GM19035 (cell line): ENCODE measurements at regions not wholly inside any gene's neighbourhood (a gene's known extent, or its start where the extent isn't known, plus 50 kb on each side); places are given as distances from the start of the nearest gene placed in this dataset.
"Not testable (repeated sequence)": the region's sequence is repeated elsewhere in the genome, so short reads cannot be mapped to it uniquely, and the experiment has no call there.

ENCODE experiments used
- ATAC-seq: cut with Tn5 transposase; IDR thresholded peaks from one replicate; pipeline ENCODE4 v1.9.1; 2021; ENCODE audit not compliant: unreplicated experiment

GRCh38 chr3:86794361-86795065, 196.4 kb downstream of the VGLL3 start:
- ATAC-seq: no peak

- ATAC-seq: no peak
Observed at GRCh38 chr3:86793786-86794185, 197.2 kb downstream of the VGLL3 start.

DNA sequence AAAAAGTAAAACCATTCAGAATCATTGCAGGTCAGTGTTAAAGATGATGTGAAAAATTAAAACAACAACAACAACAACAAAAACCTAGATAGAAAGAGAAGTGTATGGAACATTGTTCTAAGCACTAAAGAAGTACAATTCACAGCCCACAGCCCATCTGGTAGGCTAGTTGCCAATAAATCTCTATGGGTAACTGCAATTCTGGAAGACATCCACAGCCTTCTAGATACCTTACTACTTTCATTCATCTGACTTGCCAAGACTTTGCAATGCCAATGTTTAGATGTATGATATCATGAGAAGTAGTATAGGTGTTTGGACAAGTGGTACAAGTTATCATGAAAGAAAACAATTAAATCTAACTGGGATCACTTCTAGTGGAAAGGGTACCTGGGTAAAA, 198.6 kb downstream of the VGLL3 start:
- no peak for ATAC-seq

- no peak for ATAC-seq
Observed at GRCh38 chr3:86790884-86791549, 199.9 kb downstream of the VGLL3 start.

DNA sequence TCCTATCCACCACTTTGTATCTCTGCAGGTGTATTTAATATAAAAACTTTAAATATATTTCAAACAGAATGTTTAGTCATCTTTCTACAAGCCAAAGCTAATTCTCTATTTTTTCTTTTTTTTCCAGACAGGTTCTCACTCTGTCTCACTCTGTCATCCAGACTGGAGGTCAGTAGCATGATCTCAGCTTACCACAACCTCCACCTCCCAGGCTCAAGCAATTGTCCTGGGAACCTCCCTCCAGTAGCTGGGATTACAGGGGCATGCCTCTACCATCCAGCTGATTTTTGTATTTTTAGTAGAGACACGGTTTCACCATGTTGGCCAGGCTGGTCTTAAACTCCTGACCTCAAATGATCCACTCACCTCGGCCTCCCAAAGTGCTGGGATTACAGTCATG, 202.6 kb downstream of the VGLL3 start:
- no peak for ATAC-seq

DNA sequence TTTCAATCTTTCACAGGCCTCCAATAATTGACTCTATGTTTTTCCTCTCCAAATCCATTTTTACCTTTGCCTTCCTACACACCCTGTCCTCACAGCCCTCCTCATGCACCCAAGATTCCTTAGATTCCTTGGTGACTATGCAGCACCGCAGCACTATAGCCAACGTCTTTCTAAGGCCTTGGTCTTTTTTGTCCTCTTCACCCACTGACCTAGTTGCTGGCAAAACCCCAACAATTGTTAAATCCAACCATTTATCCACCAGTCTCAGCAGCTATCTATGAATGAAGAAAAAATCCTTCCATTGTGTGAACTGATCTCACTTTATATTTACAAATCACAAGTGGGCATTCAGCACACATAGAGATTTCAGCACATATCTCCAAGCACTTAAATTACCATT, 203.9 kb downstream of the VGLL3 start:
- ATAC-seq: no peak

DNA sequence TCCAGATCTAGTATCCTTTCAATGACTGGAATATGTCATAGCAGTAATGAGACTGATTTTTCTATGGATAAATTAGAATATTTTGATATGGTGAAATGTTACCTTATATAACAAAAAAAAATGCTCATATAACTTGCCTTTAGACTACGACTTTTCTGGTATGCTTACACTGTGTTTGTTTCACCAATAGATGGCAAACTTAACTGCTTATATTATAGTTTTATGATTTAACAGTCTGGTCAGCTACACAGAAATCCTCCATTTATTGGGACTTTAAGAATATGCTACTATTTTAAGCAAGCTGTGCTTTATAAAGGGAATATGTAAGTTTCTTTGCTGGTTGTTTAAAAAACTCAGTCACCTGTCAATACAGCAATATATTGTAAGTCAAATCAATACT, 205.6 kb downstream of the VGLL3 start:
- ATAC-seq: no peak

DNA sequence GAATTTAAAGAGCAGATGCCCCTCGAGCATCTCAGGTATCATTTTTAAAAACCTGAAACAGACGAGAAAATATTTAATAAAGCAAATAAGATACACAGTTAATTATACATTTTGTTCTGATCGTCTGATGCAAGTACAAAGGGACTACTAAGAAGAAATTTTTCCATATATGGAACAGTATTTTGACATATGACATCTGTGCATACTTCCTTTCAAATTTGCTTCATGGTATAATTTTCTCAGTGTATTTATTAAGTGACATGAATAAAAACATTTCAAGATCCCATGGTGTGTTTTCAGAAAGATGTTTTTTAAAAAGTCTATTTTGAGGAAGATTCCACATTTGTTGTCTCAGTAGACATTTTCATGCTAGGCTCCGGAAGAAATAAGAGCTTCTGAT, 208.1 kb downstream of the VGLL3 start:
- ATAC-seq: no peak

- ATAC-seq: no peak
Observed at GRCh38 chr3:86782286-86782685, 208.7 kb downstream of the VGLL3 start.

DNA sequence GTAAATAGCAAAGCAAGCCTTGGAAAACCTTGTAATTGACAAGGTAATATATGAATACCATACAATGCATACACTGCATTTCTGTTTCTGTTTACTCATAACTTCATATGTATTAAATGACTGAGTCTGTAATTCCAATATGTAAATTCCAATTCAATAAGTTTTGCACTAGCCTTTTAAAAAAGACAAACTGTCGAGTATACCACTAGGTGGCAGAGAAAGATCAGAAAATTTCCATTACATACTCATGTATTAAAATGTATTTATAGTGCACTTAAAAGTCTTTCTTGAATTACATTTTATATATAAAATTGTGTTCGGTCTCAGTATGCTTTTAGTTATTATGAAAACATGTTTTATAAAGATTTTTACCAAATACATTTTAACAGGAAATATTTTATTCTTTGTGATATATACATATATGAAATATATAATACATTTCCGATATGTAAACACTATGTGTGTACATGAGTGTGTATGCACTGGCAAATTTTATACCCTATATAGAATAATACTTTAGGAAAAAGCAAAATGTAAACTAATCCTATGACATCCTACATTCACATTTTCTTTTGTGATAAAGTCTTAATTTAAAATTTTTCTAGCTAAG, 216.8 kb downstream of the VGLL3 start:
- ATAC-seq: no peak

GRCh38 chr3:86772699-86773098, 218.2 kb downstream of the VGLL3 start:
- ATAC-seq: no peak

DNA sequence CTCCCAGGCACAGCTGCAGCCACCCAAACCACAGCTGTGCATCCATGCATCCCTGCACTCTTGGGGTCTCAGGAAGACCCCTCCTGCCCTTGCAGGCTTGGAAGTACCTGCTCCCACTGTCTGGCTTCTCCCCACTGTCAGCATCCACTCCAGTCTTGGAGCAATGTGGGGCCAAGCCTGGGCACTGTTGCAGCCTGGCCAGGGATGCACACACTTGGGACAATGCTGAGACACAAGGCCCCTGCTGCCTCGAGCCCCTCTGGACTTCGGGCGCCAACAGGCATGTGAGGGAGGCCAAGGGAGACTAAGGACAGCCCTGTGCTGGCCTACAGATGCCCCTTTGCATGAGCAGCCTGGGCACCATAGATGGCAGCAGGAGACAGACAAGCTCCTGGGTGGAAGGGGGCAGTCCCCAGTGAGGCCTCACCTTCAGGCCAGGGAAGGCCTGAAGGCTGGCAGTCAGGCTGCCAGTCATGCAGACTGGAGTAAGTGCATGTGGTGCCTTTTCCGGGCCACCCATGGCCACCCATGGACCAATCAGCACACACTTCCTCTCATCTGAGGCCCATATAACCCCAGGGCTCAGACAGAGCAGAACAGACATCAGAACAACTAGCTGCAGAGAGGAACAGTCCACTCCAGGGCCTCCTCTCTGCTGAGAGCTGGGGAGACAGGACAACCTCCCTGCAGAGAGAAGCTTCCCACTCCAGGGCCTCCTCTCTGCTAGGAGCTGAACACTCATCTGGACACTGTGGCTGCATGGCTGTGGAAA, 219.0 kb downstream of the VGLL3 start:
- no peak for ATAC-seq

- ATAC-seq: no peak
Observed at GRCh38 chr3:86766331-86766730, 224.6 kb downstream of the VGLL3 start.

GRCh38 chr3:86757322-86758179, 233.4 kb downstream of the VGLL3 start:
- not testable (repeated sequence) for ATAC-seq

GRCh38 chr3:86748015-86748414, 242.9 kb downstream of the VGLL3 start:
- ATAC-seq: no peak

DNA sequence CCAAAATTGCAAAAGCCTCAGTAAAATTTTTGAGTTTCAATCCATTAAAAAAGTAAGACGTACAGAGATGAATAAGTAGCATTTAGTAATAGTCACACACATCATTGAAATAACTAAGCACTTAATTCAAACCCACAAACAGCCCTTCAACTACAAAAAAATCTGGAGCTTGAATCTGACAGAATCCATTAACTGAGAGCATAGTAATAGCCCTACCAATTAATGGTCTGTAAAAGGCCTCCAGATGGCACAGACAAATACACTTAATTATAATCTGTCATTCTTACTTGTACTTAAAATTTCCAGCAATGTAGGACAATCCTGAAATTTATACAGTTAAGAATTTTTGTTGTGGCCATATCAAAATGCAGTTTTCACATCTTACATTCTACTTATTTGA, 246.9 kb downstream of the VGLL3 start:
- no peak for ATAC-seq

DNA sequence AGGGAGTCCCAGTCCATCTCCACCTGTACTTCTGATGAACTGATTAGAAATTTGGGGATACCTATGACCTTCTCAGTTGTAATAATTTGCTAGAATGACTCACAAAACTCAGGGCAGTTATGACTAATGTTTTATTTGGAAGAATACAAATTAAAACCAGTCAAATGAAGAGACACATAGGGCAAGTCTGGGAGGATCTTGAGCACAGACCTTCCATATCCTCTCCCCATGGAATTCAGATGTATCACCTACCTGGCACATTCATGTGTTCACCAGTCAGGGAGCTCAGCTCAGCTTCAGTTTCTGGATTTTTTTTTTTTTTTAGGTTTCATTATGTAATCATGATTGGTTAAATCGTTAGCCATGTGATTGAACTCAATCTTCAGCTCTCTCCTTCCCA, 247.7 kb downstream of the VGLL3 start:
- no peak for ATAC-seq

- no peak for ATAC-seq
Observed at GRCh38 chr3:86740751-86741150, 250.2 kb downstream of the VGLL3 start.

GRCh38 chr3:86739244-86739643, 251.7 kb downstream of the VGLL3 start:
- no peak for ATAC-seq

- ATAC-seq: no peak
Observed at GRCh38 chr3:86738684-86739083, 252.3 kb downstream of the VGLL3 start.

DNA sequence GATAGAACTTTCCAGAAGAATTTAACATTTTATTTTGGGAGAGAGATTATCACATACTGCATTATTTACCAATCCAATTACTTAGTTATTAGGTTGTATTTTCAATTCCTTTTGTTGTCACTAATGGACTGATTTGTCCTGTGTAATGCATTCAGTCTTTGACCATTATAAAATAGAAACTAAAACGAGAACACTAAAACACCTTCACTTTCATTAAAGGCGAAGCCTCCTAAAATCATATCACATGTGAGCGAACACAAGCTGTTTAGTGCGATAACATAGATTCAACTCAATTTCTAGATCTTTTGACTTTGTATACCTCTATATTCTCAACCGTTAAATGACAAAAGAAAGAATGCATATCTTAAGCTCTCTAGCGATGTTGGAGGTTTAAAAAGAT, 253.4 kb downstream of the VGLL3 start:
- ATAC-seq: no peak
